Gastroesophageal sphincter (tissue), 3 donors: ENCODE measurements at regions not wholly inside any gene's neighbourhood (a gene's known extent, or its start where the extent isn't known, plus 50 kb on each side); places are given as distances from the start of the nearest gene placed in this dataset.

ENCODE experiments used
- CTCF ChIP-seq, 4 experiments: fragments of 200-600 bp in 2 of 4; fragments of 450-650 bp in 2 of 4; sonication (generic) in 1 of 4; IDR thresholded peaks; one replicate each; pipeline ENCODE4 v1.5.1; 2017 to 2019; ENCODE audit warnings: antibody characterized with exemption in 4 of 4, mild to moderate bottlenecking in 2 of 4, moderate library complexity in 2 of 4
- EP300 ChIP-seq: sonication (generic); formaldehyde crosslinking; IDR thresholded peaks from one replicate; pipeline ENCODE4 v1.6.1; 2017; ENCODE audit warnings: antibody characterized with exemption, mild to moderate bottlenecking
- POLR2A ChIP-seq, 2 donors: fragments of 450-650 bp; IDR thresholded peaks; one replicate each; pipeline ENCODE4 v1.6.1; 2017; ENCODE audit warnings: antibody characterized with exemption in 2 of 2, mild to moderate bottlenecking in 2 of 2, moderate library complexity in 1 of 2
- POLR2AphosphoS5 ChIP-seq: sonication (generic); formaldehyde crosslinking; IDR thresholded peaks from one replicate; pipeline ENCODE4 v1.6.1; 2017; ENCODE audit warnings: antibody characterized with exemption

GRCh38 chr10:55837273-55837672 is 523.8 kb downstream of the ZWINT start:
- TF ChIP-seq CTCF (IDR thresholded peaks at IDR 0.05) = no peak
- TF ChIP-seq POLR2A (IDR thresholded peaks at IDR 0.05) = no peak
- TF ChIP-seq POLR2AphosphoS5 = no peak
- no peak for TF ChIP-seq EP300
